OCI-LY7 (cell line): ENCODE measurements at regions not wholly inside any gene's neighbourhood (a gene's known extent, or its start where the extent isn't known, plus 50 kb on each side); places are given as distances from the start of the nearest gene placed in this dataset.

Experiments used
- BruUV-seq: library from RNA; stranded (reverse); fragments of 400-500 nt; replicated peaks from 2 replicates; lab custom pipeline; 2021; lab: Mats Ljungman, UMichigan
- CTCF ChIA-PET: fragments of 300-600 bp; sonication (Branson Sonifier 250); formaldehyde crosslinking; loops from one replicate; lab custom pipeline; 2022; ENCODE audit warnings: antibody characterized with exemption; ENCODE audit not compliant: unreplicated experiment; lab: Charles Lee
- POLR2A ChIA-PET: fragments of 300-600 bp; sonication (Branson Sonifier 250); formaldehyde crosslinking; loops from one replicate; lab custom pipeline; 2022; ENCODE audit warnings: antibody characterized with exemption; lab: Charles Lee
- DNase-seq: peaks from one replicate; pipeline ENCODE4 v3.0.0-alpha.2; 2015; ENCODE audit warnings: low spot score
- H2AFZ ChIP-seq: fragments of 200-600 bp; sonication (generic), shearing (Covaris generic); 2 replicates; pipeline ENCODE4 v1.6.1; 2014; ENCODE audit warnings: mild to moderate bottlenecking, antibody characterized with exemption, low read length, moderate library complexity
- H3K27ac ChIP-seq: fragments of 200-600 bp; sonication (generic); 2 replicates; pipeline ENCODE4 v1.5.1; 2014; ENCODE audit warnings: mixed run types, low read depth, mild to moderate bottlenecking, moderate library complexity, low read length, inconsistent platforms; ENCODE audit not compliant: poor library complexity, severe bottlenecking
- H3K36me3 ChIP-seq: fragments of 200-600 bp; sonication (generic); 2 replicates; pipeline ENCODE4 v1.6.1; 2014; ENCODE audit warnings: mild to moderate bottlenecking, antibody characterized with exemption, low read length, moderate library complexity, mixed read lengths; ENCODE audit not compliant: insufficient read depth
- H3K4me1 ChIP-seq: fragments of 200-600 bp; sonication (generic); 2 replicates; pipeline ENCODE4 v1.5.1; 2014; ENCODE audit warnings: mild to moderate bottlenecking, low read length; ENCODE audit not compliant: insufficient read depth, poor library complexity, severe bottlenecking
- H3K4me2 ChIP-seq: fragments of 200-600 bp; sonication (generic); 2 replicates; pipeline ENCODE4 v1.6.1; 2014; ENCODE audit warnings: mild to moderate bottlenecking, low read length
- H3K4me3 ChIP-seq: fragments of 200-600 bp; sonication (generic); 2 replicates; pipeline ENCODE4 v1.5.1; 2014; ENCODE audit warnings: mild to moderate bottlenecking, low read depth, low read length; ENCODE audit not compliant: poor library complexity, severe bottlenecking
- H3K79me2 ChIP-seq: fragments of 200-600 bp; sonication (generic); 2 replicates; pipeline ENCODE4 v1.6.1; 2016; ENCODE audit warnings: low read depth, mild to moderate bottlenecking, low read length, moderate library complexity, mixed read lengths; ENCODE audit not compliant: insufficient read depth
- H3K9me2 ChIP-seq: fragments of 200-600 bp; sonication (generic); 2 replicates; pipeline ENCODE4 v1.6.1; 2016; ENCODE audit warnings: mild to moderate bottlenecking, low read length, mixed read lengths; ENCODE audit not compliant: insufficient read depth
- H3K9me3 ChIP-seq: fragments of 200-600 bp; sonication (generic); 2 replicates; pipeline ENCODE4 v1.6.1; 2014; ENCODE audit warnings: mild to moderate bottlenecking, mixed run types, low read length, mixed read lengths
- H4K20me1 ChIP-seq: fragments of 200-600 bp; sonication (generic); 2 replicates; pipeline ENCODE4 v1.6.1; 2014; ENCODE audit warnings: mild to moderate bottlenecking, antibody characterized with exemption, low read length, moderate library complexity, mixed read lengths; ENCODE audit not compliant: insufficient read depth
- EZH2phosphoT487 ChIP-seq: fragments of 200-600 bp; sonication (generic); IDR thresholded peaks from 2 replicates; pipeline ENCODE4 v1.6.1; 2018; ENCODE audit warnings: low read depth, borderline replicate concordance, mild to moderate bottlenecking, mixed run types, antibody characterized with exemption, low read length, moderate library complexity, mixed read lengths
- intact Hi-C: fragments of 100-400 bp; cut with micrococcal nuclease; formaldehyde crosslinking; loops from one replicate; pipeline ENCODE4 v1.10.0; 2022; ENCODE audit not compliant: unreplicated experiment
- TF ChIP-seq, protein P1 (sequence below): fragments of 200-600 bp; sonication (generic); conservative IDR thresholded peaks from 2 replicates; pipeline ENCODE4 v1.5.1; 2014; ENCODE audit warnings: mild to moderate bottlenecking, antibody characterized with exemption, low read length, moderate library complexity, mixed read lengths

- no peak overlapping the region for H3K4me2 ChIP-seq
- intact Hi-C loops, result no loop called here
- BruUV-seq, result no TSS peak
- no peak overlapping the region for H2AFZ ChIP-seq
- H3K9me3 ChIP-seq, result no peaks in the 10 kb centered on the region
- H3K79me2 ChIP-seq, result no peaks in the 10 kb centered on the region
- TF ChIP-seq, protein P1, sequence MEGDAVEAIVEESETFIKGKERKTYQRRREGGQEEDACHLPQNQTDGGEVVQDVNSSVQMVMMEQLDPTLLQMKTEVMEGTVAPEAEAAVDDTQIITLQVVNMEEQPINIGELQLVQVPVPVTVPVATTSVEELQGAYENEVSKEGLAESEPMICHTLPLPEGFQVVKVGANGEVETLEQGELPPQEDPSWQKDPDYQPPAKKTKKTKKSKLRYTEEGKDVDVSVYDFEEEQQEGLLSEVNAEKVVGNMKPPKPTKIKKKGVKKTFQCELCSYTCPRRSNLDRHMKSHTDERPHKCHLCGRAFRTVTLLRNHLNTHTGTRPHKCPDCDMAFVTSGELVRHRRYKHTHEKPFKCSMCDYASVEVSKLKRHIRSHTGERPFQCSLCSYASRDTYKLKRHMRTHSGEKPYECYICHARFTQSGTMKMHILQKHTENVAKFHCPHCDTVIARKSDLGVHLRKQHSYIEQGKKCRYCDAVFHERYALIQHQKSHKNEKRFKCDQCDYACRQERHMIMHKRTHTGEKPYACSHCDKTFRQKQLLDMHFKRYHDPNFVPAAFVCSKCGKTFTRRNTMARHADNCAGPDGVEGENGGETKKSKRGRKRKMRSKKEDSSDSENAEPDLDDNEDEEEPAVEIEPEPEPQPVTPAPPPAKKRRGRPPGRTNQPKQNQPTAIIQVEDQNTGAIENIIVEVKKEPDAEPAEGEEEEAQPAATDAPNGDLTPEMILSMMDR, result no peak
- no peak for TF ChIP-seq EZH2phosphoT487
- H4K20me1 ChIP-seq, result no peaks in the 10 kb centered on the region
- DNase-seq, result no peak
- H3K27ac ChIP-seq, result no peak overlapping the region
- H3K4me1 ChIP-seq, result no peaks in the 10 kb centered on the region
- ChIA-PET CTCF (no interaction called here), POLR2A (no interaction called here)
- no peaks in the 10 kb centered on the region for H3K36me3 ChIP-seq
- H3K4me3 ChIP-seq, result no peak overlapping the region
- H3K9me2 ChIP-seq, result no peaks in the 10 kb centered on the region
Measured at GRCh38 chr4:159606835-159607234, 504.0 kb downstream of the RAPGEF2 start.

DNA sequence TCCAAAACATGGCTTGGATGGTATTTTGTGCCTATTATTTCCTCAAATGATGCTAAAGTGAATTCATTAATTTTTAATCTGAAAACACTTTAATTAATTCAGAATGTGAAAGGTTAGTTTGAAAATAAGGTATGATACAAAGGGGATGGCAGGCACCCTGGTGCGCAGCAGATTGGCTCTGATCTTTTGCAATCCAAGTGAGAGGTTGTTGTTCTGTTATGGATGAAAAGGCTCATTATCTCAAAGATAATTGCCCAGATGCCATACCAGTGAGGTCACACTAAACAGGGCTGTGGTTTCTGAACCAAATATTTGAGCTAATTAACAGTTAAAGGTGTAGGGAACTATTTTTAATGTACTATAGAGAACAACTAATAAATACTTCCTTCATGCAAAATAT is 504.9 kb downstream of the RAPGEF2 start:
- no peaks in the 10 kb centered on the region for H3K4me1 ChIP-seq
- DNase-seq, result no peak
- no peak overlapping the region for H3K4me3 ChIP-seq
- ChIA-PET CTCF (no interaction called here), POLR2A (interaction anchor here (0.8 to 0.9 kb wide), 2 partner anchors 12 to 14 kb away, joined by 3 to 4 read pairs; no protein-coding TSS in a partner anchor)
- H4K20me1 ChIP-seq, result no peaks in the 10 kb centered on the region
- H2AFZ ChIP-seq, result no peak overlapping the region
- H3K79me2 ChIP-seq, result no peaks in the 10 kb centered on the region
- intact Hi-C loops, result no loop called here
- H3K9me2 ChIP-seq, result no peaks in the 10 kb centered on the region
- BruUV-seq, result no TSS peak
- H3K27ac ChIP-seq, result no peak overlapping the region
- TF ChIP-seq, protein P1, result no peak
- no peak for TF ChIP-seq EZH2phosphoT487
- no peaks in the 10 kb centered on the region for H3K9me3 ChIP-seq
- H3K4me2 ChIP-seq, result no peak overlapping the region
- no peaks in the 10 kb centered on the region for H3K36me3 ChIP-seq

- no peaks in the 10 kb centered on the region for H3K4me1 ChIP-seq
- TF ChIP-seq EZH2phosphoT487, result no peak
- TF ChIP-seq, protein P1, result no peak
- CTCF ChIA-PET, result no interaction called here
- no peaks in the 10 kb centered on the region for H3K36me3 ChIP-seq
- H3K79me2 ChIP-seq, result no peaks in the 10 kb centered on the region
- DNase-seq, result no peak
- POLR2A ChIA-PET, result interaction anchor here (0.8 kb wide), 1 partner anchor 13 kb away, joined by 4 read pairs; no protein-coding TSS in a partner anchor
- H3K9me3 ChIP-seq, result no peaks in the 10 kb centered on the region
- intact Hi-C loops, result no loop called here
- H3K9me2 ChIP-seq, result no peaks in the 10 kb centered on the region
- no peak overlapping the region for H3K27ac ChIP-seq
- BruUV-seq, result no TSS peak
- no peak overlapping the region for H3K4me3 ChIP-seq
- H2AFZ ChIP-seq, result no peak overlapping the region
- no peaks in the 10 kb centered on the region for H4K20me1 ChIP-seq
- H3K4me2 ChIP-seq, result no peak overlapping the region
Measured at GRCh38 chr4:159608436-159608835, 505.6 kb downstream of the RAPGEF2 start.
